DND-41 (cell line): ENCODE measurements at regions not wholly inside any gene's neighbourhood (a gene's known extent, or its start where the extent isn't known, plus 50 kb on each side); places are given as distances from the start of the nearest gene placed in this dataset.

Experiments
- ATAC-seq: fragments of 200-7000 bp; cut with Tn5 transposase; 3 replicates; pipeline ENCODE4 v1.9.1; 2021; ENCODE audit warnings: low read depth; ENCODE audit not compliant: insufficient read depth
- DNase-seq: peaks from one replicate; pipeline ENCODE4 v3.0.0-alpha.2; 2020
- H2AFZ ChIP-seq: 2 replicates; pipeline ENCODE4 v1.6.0; 2012; ENCODE audit warnings: low read depth, low read length
- H3K27ac ChIP-seq: 2 replicates; pipeline ENCODE4 v1.5.1; 2012; ENCODE audit warnings: low read length, inconsistent platforms
- H3K27me3 ChIP-seq: fragments of 200-600 bp; sonication (generic); 2 replicates; pipeline ENCODE4 v1.6.0; 2012; ENCODE audit warnings: low read length, mild to moderate bottlenecking, inconsistent platforms; ENCODE audit not compliant: insufficient read depth, poor library complexity
- H3K36me3 ChIP-seq: 2 replicates; pipeline ENCODE4 v1.5.1; 2012; ENCODE audit warnings: low read length, inconsistent platforms; ENCODE audit not compliant: insufficient read depth
- H3K4me1 ChIP-seq: 2 replicates; pipeline ENCODE4 v1.5.1; 2012; ENCODE audit warnings: mild to moderate bottlenecking, low read length; ENCODE audit not compliant: insufficient read depth
- H3K4me2 ChIP-seq: 2 replicates; pipeline ENCODE4 v1.6.0; 2012; ENCODE audit warnings: mild to moderate bottlenecking, moderate library complexity, low read length, inconsistent platforms; ENCODE audit not compliant: insufficient read depth
- H3K4me3 ChIP-seq, 2 experiments: fragments of 200-600 bp in 1 of 2; shearing (Covaris generic) in 1 of 2; 2 replicates each; pipeline ENCODE4 v1.5.1; 2012 to 2016; ENCODE audit warnings: inconsistent platforms in 2 of 2, low read length in 2 of 2, mild to moderate bottlenecking in 2 of 2, low read depth in 1 of 2, moderate library complexity in 1 of 2
- H3K79me2 ChIP-seq: 2 replicates; pipeline ENCODE4 v1.6.0; 2012; ENCODE audit warnings: low read length, inconsistent platforms; ENCODE audit not compliant: insufficient read depth
- H3K9ac ChIP-seq: 2 replicates; pipeline ENCODE4 v1.6.0; 2012; ENCODE audit warnings: low read depth, mild to moderate bottlenecking, inconsistent platforms, low read length, moderate library complexity
- H3K9me3 ChIP-seq: 2 replicates; pipeline ENCODE4 v1.5.1; 2012; ENCODE audit warnings: low read length, moderate library complexity, mild to moderate bottlenecking, inconsistent platforms; ENCODE audit not compliant: insufficient read depth, severe bottlenecking
- H4K20me1 ChIP-seq: 2 replicates; pipeline ENCODE4 v1.6.0; 2012; ENCODE audit warnings: low read length; ENCODE audit not compliant: insufficient read depth
- CTCF ChIP-seq: IDR thresholded peaks from 2 replicates; pipeline ENCODE4 v1.5.1; 2012; ENCODE audit warnings: borderline replicate concordance, low read length, moderate library complexity, mild to moderate bottlenecking; ENCODE audit not compliant: poor library complexity, severe bottlenecking; ENCODE audit errors: extremely low read depth
- EZH2 ChIP-seq: IDR thresholded peaks from 3 replicates; pipeline ENCODE4 v1.6.1; 2012; ENCODE audit warnings: borderline replicate concordance, low read depth, mild to moderate bottlenecking, moderate library complexity, low read length, inconsistent platforms; ENCODE audit not compliant: severe bottlenecking

GRCh38 chr6:126480268-126480667 is 140.4 kb downstream of the CENPW start:
- DNase-seq (no peak), ATAC-seq (no peak)
- no peak overlapping the region for H3K9ac ChIP-seq
- H3K4me2 ChIP-seq = no peak overlapping the region
- no peak overlapping the region for H3K4me3 ChIP-seq
- TF ChIP-seq EZH2 = no peak
- no peak for TF ChIP-seq CTCF
- no peak overlapping the region for H3K27ac ChIP-seq
- H2AFZ ChIP-seq = no peak overlapping the region
- no peaks in the 10 kb centered on the region for H3K36me3 ChIP-seq
- H4K20me1 ChIP-seq = no peaks in the 10 kb centered on the region
- no peaks in the 10 kb centered on the region for H3K9me3 ChIP-seq
- no peaks in the 10 kb centered on the region for H3K4me1 ChIP-seq
- no peaks in the 10 kb centered on the region for H3K27me3 ChIP-seq
- no peaks in the 10 kb centered on the region for H3K79me2 ChIP-seq

GRCh38 chr6:126481319-126481718 is 141.4 kb downstream of the CENPW start:
- TF ChIP-seq CTCF = no peak
- TF ChIP-seq EZH2 = no peak
- Histone ChIP-seq H3K36me3 (no peaks in the 10 kb centered on the region), H3K9ac (no peak overlapping the region), H2AFZ (no peak overlapping the region), H3K4me1 (no peaks in the 10 kb centered on the region), H3K4me3 (no peak overlapping the region), H3K27ac (no peak overlapping the region), H4K20me1 (no peaks in the 10 kb centered on the region), H3K79me2 (no peaks in the 10 kb centered on the region), H3K27me3 (no peaks in the 10 kb centered on the region), H3K4me2 (no peak overlapping the region), H3K9me3 (no peaks in the 10 kb centered on the region)
- no peak for DNase-seq
- no peak for ATAC-seq

- no peaks in the 10 kb centered on the region for H3K36me3 ChIP-seq
- no peak overlapping the region for H3K4me2 ChIP-seq
- no peak overlapping the region for H2AFZ ChIP-seq
- no peak overlapping the region for H3K4me3 ChIP-seq
- no peak overlapping the region for H3K9ac ChIP-seq
- H3K27me3 ChIP-seq = no peaks in the 10 kb centered on the region
- DNase-seq (no peak), ATAC-seq (no peak)
- H3K79me2 ChIP-seq = no peaks in the 10 kb centered on the region
- no peaks in the 10 kb centered on the region for H3K9me3 ChIP-seq
- no peak for TF ChIP-seq EZH2
- TF ChIP-seq CTCF = no peak
- no peaks in the 10 kb centered on the region for H3K4me1 ChIP-seq
- H3K27ac ChIP-seq = no peak overlapping the region
- no peaks in the 10 kb centered on the region for H4K20me1 ChIP-seq
Observed at GRCh38 chr6:126504792-126505191, 164.9 kb downstream of the CENPW start.

- Histone ChIP-seq H4K20me1 (no peaks in the 10 kb centered on the region), H3K79me2 (no peaks in the 10 kb centered on the region), H3K4me2 (no peak overlapping the region), H3K27ac (no peak overlapping the region), H3K36me3 (no peaks in the 10 kb centered on the region), H2AFZ (no peak overlapping the region), H3K4me3 (no peak overlapping the region), H3K9ac (no peak overlapping the region), H3K9me3 (no peaks in the 10 kb centered on the region), H3K4me1 (no peaks in the 10 kb centered on the region), H3K27me3 (no peaks in the 10 kb centered on the region)
- ATAC-seq (no peak), DNase-seq (no peak)
- no peak for TF ChIP-seq EZH2
- TF ChIP-seq CTCF = no peak
Observed at GRCh38 chr6:126513198-126513597, 173.3 kb downstream of the CENPW start.
